Breast epithelium (tissue), 3 donors: ENCODE measurements at regions not wholly inside any gene's neighbourhood (a gene's known extent, or its start where the extent isn't known, plus 50 kb on each side); places are given as distances from the start of the nearest gene placed in this dataset.

ENCODE experiments used
- POLR2A ChIP-seq: fragments of 450-650 bp; IDR thresholded peaks from one replicate; pipeline ENCODE4 v1.6.1; 2016; ENCODE audit warnings: antibody characterized with exemption, mild to moderate bottlenecking, moderate library complexity
- POLR2AphosphoS5 ChIP-seq, 3 donors: sonication (generic); formaldehyde crosslinking; IDR thresholded peaks; one replicate each; pipeline ENCODE4 v1.6.1; 2017; ENCODE audit warnings: antibody characterized with exemption in 3 of 3
- TF ChIP-seq, protein P1 (sequence below), 3 donors: fragments of 450-650 bp; IDR thresholded peaks; one replicate each; pipeline ENCODE4 v1.5.1; 2016 to 2017; ENCODE audit warnings: antibody characterized with exemption in 3 of 3, mild to moderate bottlenecking in 3 of 3, moderate library complexity in 3 of 3

GRCh38 chr2:12161085-12161484 is 414.7 kb downstream of the LPIN1 start:
- TF ChIP-seq, protein P1, sequence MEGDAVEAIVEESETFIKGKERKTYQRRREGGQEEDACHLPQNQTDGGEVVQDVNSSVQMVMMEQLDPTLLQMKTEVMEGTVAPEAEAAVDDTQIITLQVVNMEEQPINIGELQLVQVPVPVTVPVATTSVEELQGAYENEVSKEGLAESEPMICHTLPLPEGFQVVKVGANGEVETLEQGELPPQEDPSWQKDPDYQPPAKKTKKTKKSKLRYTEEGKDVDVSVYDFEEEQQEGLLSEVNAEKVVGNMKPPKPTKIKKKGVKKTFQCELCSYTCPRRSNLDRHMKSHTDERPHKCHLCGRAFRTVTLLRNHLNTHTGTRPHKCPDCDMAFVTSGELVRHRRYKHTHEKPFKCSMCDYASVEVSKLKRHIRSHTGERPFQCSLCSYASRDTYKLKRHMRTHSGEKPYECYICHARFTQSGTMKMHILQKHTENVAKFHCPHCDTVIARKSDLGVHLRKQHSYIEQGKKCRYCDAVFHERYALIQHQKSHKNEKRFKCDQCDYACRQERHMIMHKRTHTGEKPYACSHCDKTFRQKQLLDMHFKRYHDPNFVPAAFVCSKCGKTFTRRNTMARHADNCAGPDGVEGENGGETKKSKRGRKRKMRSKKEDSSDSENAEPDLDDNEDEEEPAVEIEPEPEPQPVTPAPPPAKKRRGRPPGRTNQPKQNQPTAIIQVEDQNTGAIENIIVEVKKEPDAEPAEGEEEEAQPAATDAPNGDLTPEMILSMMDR (IDR thresholded peaks at IDR 0.05) = no peak
- TF ChIP-seq POLR2A (no peak), POLR2AphosphoS5 (IDR thresholded peaks at IDR 0.05) (no peak)
